ENCODE measurements at regions not wholly inside any gene's neighbourhood (a gene's known extent, or its start where the extent isn't known, plus 50 kb on each side); places are given as distances from the start of the nearest gene placed in this dataset.

GRCh38 chr3:18295171-18295920, 129.8 kb downstream of the SATB1 start:
- no peak for DNase-seq

- no peak for DNase-seq
These were observed 135.0 kb downstream of the SATB1 start for GRCh38 chr3:18290157-18290556.

- no peak for DNase-seq
These were observed 136.9 kb downstream of the SATB1 start for GRCh38 chr3:18288243-18288642.

- DNase-seq: no peak
These were observed 140.4 kb downstream of the SATB1 start for GRCh38 chr3:18284716-18285115.

- DNase-seq: no peak
These were observed 141.5 kb downstream of the SATB1 start for GRCh38 chr3:18283680-18284079.

GRCh38 chr3:18282507-18282906, 142.6 kb downstream of the SATB1 start:
- no peak for DNase-seq

- DNase-seq: no peak
These were observed 145.9 kb downstream of the SATB1 start for GRCh38 chr3:18279226-18279737.

- no peak for DNase-seq
These were observed 160.3 kb downstream of the SATB1 start for GRCh38 chr3:18264853-18265252.

- DNase-seq: no peak
These were observed 160.8 kb downstream of the SATB1 start for GRCh38 chr3:18264361-18264760.

- DNase-seq: no peak
These were observed 166.6 kb downstream of the SATB1 start for GRCh38 chr3:18258492-18258891.

- no peak for DNase-seq
These were observed 172.6 kb downstream of the SATB1 start for GRCh38 chr3:18252578-18252977.

GRCh38 chr3:18250991-18251390, 174.1 kb downstream of the SATB1 start:
- DNase-seq: no peak

GRCh38 chr3:18249126-18249525, 176.0 kb downstream of the SATB1 start:
- no peak for DNase-seq

GRCh38 chr3:18247776-18248310, 177.3 kb downstream of the SATB1 start:
- no peak for DNase-seq

- no peak for DNase-seq
These were observed 177.9 kb downstream of the SATB1 start for GRCh38 chr3:18247139-18247695.

- no peak for DNase-seq
These were observed 178.6 kb downstream of the SATB1 start for GRCh38 chr3:18246336-18247060.

- no peak for DNase-seq
These were observed 179.4 kb downstream of the SATB1 start for GRCh38 chr3:18245721-18246120.

GRCh38 chr3:18241837-18242236, 183.3 kb downstream of the SATB1 start:
- no peak for DNase-seq

- no peak for DNase-seq
These were observed 185.5 kb downstream of the SATB1 start for GRCh38 chr3:18239674-18240073.

- DNase-seq: no peak
These were observed 186.3 kb downstream of the SATB1 start for GRCh38 chr3:18238746-18239331.

GRCh38 chr3:18238332-18238731, 186.8 kb downstream of the SATB1 start:
- DNase-seq: no peak

- DNase-seq: no peak
These were observed 187.7 kb downstream of the SATB1 start for GRCh38 chr3:18237251-18238005.
